Activated T-helper 1 cell treated with Interleukin-2 at 50 U/mL for 16 hours (primary cell): ENCODE measurements at regions not wholly inside any gene's neighbourhood (a gene's known extent, or its start where the extent isn't known, plus 50 kb on each side); places are given as distances from the start of the nearest gene placed in this dataset.

Experiments
- DNase-seq: peaks from one replicate; pipeline ENCODE4 v3.0.0-alpha.2; 2020; ENCODE audit warnings: low read depth

DNA sequence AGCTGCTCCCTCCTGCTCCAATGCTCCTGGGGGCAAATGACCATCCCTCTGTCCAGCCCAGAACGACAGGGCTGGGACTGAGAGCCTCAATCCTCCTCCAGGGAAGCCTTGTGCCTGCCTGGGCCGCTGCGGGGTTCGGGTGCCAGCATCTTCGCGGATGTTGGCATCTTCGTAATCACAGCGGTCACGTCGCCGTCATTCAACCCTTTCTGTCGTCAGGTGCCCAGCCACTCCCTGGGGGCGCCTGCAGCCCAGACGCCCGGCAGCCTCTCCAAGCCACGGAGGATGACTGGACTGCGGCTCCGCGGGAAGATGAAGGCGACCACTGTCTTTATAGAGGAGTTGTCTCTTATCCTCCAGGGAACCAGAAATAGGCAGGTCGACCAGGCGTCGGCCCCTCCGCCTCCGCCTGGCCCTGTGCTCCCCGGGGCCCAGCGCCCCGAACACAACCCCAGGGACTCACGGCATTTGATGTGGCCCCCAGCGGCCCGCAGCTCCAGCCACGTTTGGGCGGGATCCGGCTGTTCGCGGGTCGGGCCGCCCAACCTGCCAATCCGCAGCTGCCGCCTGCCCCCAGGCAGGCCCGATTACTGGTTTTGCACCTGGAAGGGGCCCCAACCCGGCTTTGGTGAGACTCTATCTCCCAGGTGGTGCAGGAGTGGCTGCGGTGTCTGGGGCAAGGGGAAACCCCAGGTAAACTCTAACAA is 113.9 kb downstream of the THNSL2 start:
- DNase-seq: no peak

DNA sequence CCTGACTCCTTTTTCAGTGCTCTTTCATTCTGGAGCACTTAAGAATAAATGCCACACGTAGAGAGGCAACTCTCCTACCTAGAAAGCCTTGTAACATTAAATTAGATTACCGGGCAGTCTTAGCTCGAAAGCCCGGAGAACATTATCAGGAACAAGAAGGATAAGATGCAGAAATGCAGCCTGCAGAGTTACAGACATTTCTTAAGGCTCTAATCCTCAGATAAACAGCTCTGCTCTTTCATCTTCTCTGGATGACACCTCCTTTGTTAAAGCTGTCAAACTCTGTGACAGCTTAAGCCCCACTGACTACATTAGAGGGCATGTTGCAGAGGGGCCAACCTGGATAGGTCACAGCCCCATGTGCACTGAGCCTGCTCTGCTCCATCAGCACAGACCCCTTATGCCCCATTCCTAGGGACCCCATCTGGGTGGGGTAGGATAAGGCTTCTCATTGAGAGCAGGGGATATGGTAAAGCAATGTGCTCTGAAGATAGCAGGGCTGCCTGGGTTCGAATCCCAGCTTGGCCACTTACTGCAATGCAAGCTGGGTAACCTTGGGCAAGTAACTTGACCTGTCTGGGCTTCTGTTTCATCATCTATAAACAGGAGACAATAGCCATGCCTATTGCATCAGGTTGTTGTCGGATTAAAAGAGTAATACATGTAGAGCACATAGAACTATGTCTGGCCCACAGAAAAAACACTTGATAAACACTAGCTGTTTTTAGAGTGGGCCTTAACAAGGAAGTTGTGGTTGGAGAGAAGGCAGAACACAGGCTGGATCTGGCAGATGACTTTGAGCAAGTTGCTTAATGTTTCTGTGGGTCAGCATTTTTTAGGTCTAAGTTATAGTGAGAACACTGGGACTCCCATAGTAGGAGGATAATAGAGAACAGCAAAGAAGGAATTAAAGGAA is 111.4 kb downstream of the THNSL2 start:
- DNase-seq: no peak

DNA sequence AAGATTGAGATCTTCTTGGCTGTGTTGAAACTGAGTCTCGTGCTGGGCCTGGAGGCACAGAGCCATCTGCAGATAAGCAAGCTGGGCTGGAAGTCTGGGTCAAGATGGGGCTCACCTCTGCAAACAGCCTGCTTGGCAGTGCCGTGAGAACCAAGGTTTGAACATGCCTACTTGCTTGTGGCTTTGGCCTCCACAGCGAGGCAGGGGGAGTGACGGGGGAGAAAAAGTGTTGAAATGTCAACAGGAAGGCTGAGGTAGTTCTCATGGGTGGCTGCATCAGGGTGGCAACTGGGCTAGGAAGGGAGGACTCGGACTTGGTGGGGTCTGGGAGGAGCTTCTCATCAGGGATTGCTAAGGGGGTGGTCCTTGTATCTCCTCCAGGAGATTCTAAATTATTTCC is 99.7 kb downstream of the THNSL2 start:
- no peak for DNase-seq

DNA sequence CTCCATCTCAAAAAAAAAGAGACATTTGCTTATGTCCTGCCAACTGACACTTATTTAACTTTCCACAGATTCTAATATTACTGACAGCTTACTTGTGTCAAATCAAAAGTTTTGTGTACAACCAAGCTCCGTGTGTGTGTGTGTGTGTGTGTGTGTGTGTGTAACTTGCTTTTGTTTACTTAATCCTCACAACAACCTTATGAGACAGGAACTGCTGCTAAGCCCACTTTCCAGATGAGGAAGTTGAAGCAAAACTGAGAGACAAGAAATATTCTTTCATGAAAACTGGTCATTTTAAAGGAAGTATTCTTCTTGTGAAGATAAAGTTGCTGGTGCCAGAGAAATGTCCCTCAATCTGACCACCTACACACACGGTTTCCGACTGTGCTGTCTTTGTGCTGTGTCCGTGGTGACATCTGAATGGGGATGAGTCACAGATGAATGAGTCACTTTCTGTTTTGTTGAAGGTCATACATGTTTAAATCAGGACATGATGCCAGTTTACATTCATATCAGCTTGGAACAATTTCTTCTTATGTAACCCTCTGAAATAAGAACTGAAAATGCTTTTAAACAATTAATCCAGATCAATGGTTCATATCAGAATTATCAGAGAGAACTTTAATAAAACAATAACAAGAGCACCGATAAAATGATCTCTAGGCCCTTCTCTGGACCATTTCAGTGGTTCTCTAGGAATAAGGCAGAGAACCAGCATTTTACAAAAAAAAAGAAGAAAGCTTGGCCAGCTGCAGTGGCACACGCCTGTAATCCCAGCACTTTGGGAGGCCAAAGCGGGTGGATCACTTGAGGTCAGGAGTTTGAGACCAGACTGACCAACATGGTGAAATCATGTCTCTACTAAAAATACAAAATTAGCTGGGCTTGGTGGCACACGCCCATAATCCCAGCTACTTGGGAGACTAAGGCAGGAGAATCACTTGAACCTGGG is 95.5 kb downstream of the THNSL2 start:
- DNase-seq: no peak

DNA sequence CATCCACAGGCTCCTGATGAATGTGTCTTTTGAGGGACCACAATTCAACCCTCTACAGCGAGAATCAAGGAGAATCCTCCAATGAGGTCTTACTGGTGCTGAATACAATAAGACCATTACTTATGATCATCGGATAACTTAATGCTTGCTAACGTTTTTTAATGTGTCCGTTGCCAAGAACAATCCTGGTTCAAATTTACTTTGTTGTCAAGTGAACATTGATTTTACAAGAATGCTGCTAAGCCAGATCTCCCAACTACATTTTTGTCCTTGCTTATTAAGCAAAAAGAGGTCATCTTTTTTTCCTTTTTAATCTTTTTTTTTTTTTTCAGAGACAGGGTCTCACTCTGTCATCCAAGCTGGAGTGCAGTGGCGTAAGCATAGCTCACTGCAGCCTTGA is 93.7 kb downstream of the THNSL2 start:
- DNase-seq: no peak

DNA sequence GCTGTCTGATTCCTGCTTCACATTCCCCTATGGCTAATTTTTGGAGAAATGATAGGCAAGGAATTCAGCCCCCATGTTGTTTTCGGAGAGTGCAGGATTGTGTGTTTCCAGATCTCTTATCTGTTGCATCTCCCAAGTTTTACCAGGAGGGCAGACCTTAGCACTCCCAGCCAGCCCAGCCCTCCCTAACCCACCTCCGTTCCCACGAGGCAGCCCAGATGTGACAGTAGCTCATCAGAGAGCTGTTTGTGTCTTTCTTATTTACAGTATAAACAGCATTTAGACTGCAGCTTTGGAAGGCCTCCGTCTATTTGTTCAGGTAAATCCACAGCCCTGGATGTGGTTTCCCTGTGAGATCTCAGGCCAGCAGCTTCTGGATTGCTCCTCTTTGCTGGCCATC is 91.6 kb downstream of the THNSL2 start:
- no peak for DNase-seq

DNA sequence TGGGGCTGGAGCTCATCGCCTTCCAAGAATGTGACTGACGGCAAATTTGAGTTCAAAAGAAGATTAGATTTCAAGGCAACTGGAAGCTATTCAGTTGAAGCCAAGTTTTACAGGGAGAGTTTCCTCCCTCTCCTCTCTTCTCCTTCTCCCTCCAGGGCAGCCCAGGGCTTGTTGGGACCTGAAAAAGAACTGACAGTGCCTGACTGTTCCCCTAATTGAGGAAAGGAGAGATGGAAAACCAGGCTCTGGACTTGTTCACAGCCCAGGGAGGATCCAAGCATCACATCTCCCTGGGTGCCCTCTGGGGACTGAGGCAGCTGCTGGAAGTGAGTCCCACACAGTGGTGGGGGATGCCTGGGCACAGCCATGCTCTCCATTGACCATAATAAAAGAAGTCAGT is 88.1 kb downstream of the THNSL2 start:
- DNase-seq: no peak

DNA sequence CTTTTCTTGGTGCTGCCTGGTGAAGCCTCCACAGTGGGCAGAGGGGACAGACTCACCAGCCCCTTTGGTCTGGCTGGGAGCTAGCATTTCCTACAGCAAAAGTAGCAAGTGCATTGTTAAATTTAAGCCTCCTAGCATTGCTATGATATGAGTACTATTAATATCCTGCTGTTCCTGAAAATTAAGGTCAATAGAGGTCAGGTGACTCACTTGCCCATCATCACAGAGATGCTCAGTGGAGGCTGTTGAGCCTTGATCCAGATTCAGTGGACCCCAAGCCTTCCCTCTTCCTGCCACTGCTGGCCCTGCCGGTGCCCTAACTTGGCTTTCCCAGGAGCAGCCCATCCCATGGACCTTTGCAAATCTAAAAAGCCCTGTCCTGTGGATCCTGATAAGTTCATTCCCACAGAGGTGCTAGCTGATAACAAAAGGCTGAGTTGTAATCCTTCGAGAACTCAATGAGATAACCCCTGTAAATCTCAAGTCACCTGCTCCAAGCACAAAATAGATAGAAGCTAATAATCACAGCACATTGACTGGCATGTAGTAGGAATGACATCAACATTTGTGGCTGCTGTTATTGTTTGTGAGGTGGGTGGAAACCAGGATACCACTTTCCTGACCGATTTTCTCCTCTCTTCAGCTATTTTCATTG is 84.4 kb downstream of the THNSL2 start:
- DNase-seq: no peak

DNA sequence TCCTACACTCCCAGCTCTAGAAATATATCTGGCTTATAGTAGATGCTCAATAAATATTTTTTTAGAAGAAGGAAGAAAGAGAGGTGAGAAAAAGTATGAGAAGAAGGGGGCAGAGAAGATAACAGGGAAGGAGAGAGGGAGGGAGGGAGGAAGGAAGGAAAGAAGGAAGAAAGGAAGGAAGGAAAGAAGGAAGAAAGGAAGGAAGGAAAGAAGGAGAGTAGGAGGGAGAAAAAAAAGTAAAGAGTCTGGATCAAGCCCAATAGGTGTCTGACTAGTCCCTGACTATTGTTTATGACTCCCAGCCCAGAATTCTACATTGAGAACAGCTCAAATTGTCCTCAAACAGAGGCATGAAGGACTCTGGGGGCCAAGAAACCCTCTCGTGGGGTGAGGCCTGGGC is 83.9 kb downstream of the THNSL2 start:
- no peak for DNase-seq

DNA sequence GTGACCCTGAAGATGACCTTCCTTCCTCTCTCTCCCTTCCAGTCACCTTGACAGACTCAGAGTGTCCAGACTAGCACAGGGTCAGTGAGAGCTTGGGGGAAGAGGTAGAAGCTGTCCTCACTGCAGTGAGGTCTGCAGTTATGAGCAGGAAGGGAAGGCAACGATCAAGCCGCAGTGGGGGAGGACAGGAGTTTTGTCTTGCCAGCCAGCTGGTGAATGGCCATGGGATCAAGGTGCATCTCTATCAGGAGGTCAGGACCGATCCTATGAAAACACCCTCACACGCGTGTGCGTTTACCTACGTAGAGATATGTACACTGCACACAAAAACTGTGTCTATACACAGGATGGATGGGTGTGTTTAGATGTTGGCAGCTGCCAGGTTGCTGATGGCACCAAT is 83.2 kb downstream of the THNSL2 start:
- DNase-seq: no peak

DNA sequence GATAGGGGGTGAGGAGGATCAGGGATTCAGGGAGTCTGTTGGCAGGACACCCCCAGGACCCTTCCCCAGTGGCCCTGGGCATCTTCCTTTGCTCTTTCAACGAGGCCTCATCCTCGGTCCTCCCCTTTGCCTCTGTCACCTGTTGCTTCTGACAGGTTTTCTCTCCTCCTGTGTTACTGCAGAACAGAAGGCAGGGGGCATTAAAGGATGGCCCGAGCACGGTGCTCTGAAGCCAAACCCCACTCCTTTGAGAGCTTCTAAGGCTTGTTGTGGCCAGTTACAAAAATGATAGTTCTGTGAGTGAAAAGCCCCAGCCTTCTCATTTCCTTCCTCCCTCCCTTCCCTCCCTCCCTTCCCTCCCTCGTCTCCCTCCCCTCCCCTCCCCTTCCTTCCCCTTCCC is 82.5 kb downstream of the THNSL2 start:
- no peak for DNase-seq

DNA sequence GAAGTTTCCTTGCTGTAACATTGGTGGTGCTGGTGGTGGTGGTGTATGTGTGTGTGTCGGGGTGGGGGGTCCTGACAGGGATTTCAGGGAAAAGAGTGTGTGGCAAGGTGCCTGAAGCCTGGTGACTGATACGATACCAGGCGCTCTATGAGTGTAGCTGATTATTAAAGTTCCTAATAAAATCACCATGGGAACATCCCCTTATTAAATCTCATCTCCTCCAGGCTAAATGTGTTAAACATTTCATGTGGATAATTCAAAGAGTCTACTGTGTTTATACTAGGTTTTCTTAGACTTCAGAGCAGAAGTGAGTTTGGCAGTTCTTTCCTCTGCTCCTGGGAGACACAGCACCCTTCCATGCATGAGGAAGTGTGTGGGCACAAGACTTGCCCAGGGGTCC is 82.0 kb downstream of the THNSL2 start:
- DNase-seq: no peak

DNA sequence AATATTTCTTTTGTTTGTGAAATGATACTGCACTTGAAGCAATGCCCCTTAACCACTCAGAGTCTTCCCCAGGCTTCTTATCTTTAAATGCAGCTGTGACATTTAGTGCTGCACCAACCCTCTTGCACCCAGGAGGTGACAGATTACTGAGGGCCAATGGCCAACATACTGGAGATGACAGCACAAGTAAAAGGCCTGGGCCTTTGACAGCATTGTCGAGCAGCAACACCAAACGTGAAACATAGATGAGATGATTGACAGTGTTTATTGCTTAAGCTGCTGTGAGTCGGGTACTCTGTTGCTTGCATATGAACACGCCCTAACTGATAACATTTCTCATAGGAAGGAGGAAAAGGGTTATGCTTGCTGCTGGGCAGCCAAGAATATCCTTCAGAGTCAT is 80.3 kb downstream of the THNSL2 start:
- no peak for DNase-seq

DNA sequence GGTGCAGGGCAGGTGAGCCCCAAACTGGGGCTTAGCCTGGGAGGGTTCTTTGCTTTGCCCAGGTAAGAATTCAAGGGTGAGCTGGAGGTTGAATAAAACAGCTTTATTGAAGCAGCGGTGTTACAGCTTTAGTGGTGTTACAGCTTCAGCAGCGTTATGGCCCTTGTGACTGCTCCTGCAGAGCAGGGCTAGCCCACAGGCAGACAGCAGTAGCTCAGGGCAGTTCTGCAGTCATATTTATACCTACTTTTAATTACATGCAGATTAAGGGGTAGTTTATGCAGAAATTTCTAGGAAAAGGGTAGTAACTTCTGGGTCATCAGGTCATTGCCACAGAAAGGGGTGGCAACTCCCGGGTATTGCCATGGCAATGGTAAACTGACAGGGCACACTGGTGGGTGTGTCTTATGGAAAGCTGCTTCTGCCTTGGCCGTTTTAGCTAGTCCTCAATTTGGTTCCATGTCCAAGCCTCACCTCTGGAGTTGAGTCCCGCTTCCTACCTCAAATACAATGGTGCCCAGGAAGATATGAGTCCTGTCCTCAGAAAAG is 78.2 kb downstream of the THNSL2 start:
- DNase-seq: no peak

DNA sequence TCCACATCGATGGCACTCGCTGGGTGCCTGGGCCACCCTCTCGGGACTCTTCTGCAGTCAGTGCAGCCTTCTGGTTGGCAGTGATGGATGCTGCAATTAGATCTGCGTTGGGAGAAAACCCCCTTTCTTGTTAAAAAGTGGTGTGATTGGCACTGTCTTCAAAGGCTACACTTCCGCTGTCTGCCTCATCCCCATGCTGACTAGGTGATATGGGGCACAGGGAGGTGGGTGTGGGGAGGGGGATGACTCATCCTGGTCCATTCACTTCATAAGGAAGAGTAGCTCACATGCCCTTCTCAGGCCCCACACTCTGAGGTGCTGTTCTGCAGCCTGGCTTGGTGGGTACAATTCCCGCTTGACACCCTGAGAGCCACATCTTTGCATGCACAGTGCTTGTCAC is 77.4 kb downstream of the THNSL2 start:
- no peak for DNase-seq

DNA sequence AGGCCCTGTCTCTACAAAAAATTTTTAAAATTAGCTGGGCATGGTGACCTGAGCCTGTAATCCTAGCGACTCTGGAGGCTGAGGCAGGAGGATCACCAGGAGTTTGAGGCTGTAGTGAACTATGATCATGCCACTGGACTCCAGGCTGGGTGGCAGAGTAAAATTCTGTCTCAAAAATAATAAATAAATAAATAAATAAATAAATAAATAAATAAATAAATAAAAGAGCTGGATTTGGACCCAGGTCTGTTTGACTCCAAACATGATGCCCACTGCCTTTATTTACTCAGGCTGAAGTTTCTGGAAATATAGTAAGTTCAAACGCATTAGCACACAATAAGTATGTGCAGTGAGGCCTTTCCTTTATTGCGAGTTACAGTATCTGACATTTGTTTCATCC is 75.0 kb downstream of the THNSL2 start:
- DNase-seq: no peak

DNA sequence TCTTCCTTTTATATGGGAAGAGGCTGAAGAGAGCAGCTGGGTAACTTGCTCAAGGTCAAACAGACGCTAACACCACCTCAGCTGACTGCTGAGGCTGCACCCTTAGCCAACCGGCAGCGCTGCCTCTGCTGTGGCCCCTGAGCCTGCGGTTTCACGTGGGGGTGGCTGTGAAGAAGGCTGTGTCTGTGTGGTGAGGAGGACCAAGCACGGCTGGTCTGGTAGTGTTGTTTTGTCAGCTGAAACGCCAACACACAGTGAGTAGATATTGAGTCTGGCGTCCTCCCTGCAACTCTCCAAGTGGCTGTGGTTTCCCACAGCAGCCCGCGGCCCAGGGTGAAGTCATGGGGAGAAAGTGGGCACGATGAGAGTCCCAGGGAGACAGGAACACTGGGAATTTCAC is 69.6 kb downstream of the THNSL2 start:
- no peak for DNase-seq

DNA sequence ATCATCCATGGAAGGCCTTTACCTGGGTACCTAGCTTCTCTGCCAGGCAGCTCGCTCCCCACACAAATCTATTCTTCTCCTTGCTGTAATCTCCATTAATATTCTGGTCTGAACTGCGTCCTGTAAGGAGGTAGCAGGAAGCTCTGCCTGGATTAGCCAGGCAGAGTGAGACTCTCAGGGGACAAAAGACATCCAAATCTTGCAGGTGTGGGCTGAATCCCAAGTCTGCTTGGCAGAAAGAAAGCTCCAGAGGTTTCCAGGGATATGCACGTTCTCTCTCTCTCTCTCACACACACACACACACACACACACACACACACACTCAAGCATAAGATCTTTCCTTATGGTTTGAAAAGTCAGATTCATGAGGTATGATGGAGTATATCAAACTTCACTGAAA is 66.5 kb downstream of the THNSL2 start:
- no peak for DNase-seq
